PC-3 (cell line): ENCODE measurements at regions not wholly inside any gene's neighbourhood (a gene's known extent, or its start where the extent isn't known, plus 50 kb on each side); places are given as distances from the start of the nearest gene placed in this dataset.

Experiments
- ATAC-seq: fragments of 200-7000 bp; cut with Tn5 transposase; 2 replicates; pipeline ENCODE4 v1.9.1; 2020; ENCODE audit warnings: mild to moderate bottlenecking, moderate library complexity
- BruUV-seq: library from RNA; stranded (reverse); fragments of 400-500 nt; replicated peaks from 2 replicates; lab custom pipeline; 2021; lab: Mats Ljungman, UMichigan
- CTCF ChIA-PET: fragments of 300-600 bp; sonication (Branson Sonifier 250); formaldehyde crosslinking; loops from one replicate; lab custom pipeline; 2022; ENCODE audit warnings: antibody characterized with exemption; lab: Charles Lee
- POLR2A ChIA-PET: fragments of 300-600 bp; sonication (Branson Sonifier 250); formaldehyde crosslinking; loops from one replicate; lab custom pipeline; 2022; ENCODE audit warnings: antibody characterized with exemption; ENCODE audit not compliant: unreplicated experiment; lab: Charles Lee
- DNase-seq: peaks from one replicate; pipeline ENCODE4 v3.0.0-alpha.2; 2015
- H2AFZ ChIP-seq: fragments of 300-600 bp; sonication (generic); 2 replicates; pipeline ENCODE4 v1.6.0; 2016; ENCODE audit warnings: antibody characterized with exemption, low read length
- H3F3A ChIP-seq: fragments of 300-600 bp; sonication (generic); one replicate; pipeline ENCODE4 v1.6.0; 2017; ENCODE audit warnings: antibody characterized with exemption, low read length, control low read depth, mild to moderate bottlenecking; ENCODE audit not compliant: unreplicated experiment
- H3K27ac ChIP-seq: fragments of 300-600 bp; sonication (generic); 2 replicates; pipeline ENCODE4 v1.5.1; 2016; ENCODE audit warnings: mild to moderate bottlenecking, low read length
- H3K27me3 ChIP-seq: fragments of 300-600 bp; sonication (generic); 2 replicates; pipeline ENCODE4 v1.6.1; 2016; ENCODE audit warnings: low read length, mixed read lengths
- H3K36me3 ChIP-seq: fragments of 300-600 bp; sonication (generic); 2 replicates; pipeline ENCODE4 v1.6.1; 2016; ENCODE audit warnings: low read depth, mixed run types, low read length, mixed read lengths
- H3K4me1 ChIP-seq: fragments of 300-600 bp; sonication (generic); 2 replicates; pipeline ENCODE4 v1.5.1; 2016; ENCODE audit warnings: low read length; ENCODE audit not compliant: insufficient read depth
- H3K4me2 ChIP-seq: fragments of 300-600 bp; sonication (generic); 2 replicates; pipeline ENCODE4 v1.6.0; 2016; ENCODE audit warnings: low read length
- H3K4me3 ChIP-seq: fragments of 300-600 bp; sonication (generic); 2 replicates; pipeline ENCODE4 v1.5.1; 2016; ENCODE audit warnings: mild to moderate bottlenecking, low read length, mixed read lengths
- H3K79me2 ChIP-seq: fragments of 300-600 bp; sonication (generic); 2 replicates; pipeline ENCODE4 v1.6.1; 2017; ENCODE audit warnings: low read length, mixed read lengths
- H3K9ac ChIP-seq: fragments of 300-600 bp; sonication (generic); 2 replicates; pipeline ENCODE4 v1.6.0; 2016; ENCODE audit warnings: mild to moderate bottlenecking, low read length
- H3K9me2 ChIP-seq: fragments of 300-600 bp; sonication (generic); replicated peaks from 2 replicates; pipeline ENCODE4 v1.6.1; 2016; ENCODE audit warnings: mixed run types, low read length, mixed read lengths
- H3K9me3 ChIP-seq: fragments of 300-600 bp; sonication (generic); 2 replicates; pipeline ENCODE4 v1.6.1; 2016; ENCODE audit warnings: low read length, mixed read lengths
- H4K20me1 ChIP-seq: fragments of 300-600 bp; sonication (generic); 2 replicates; pipeline ENCODE4 v1.6.1; 2016; ENCODE audit warnings: low read length, mixed read lengths
- EZH2 ChIP-seq: fragments of 300-600 bp; sonication (generic); IDR thresholded peaks from one replicate; pipeline ENCODE4 v1.6.1; 2017; ENCODE audit warnings: antibody characterized with exemption, mild to moderate bottlenecking, low read length; ENCODE audit not compliant: unreplicated experiment
- EZH2phosphoT487 ChIP-seq: fragments of 300-600 bp; sonication (generic); IDR thresholded peaks from 2 replicates; pipeline ENCODE4 v1.6.1; 2018; ENCODE audit warnings: mild to moderate bottlenecking, antibody characterized with exemption, low read length, borderline replicate concordance
- intact Hi-C: fragments of 100-400 bp; cut with micrococcal nuclease; formaldehyde crosslinking; loops from 2 replicates; pipeline ENCODE4 v1.9.0; 2023
- TF ChIP-seq, protein P1 (sequence below): fragments of 300-600 bp; sonication (generic); conservative IDR thresholded peaks from 2 replicates; pipeline ENCODE4 v1.5.1; 2017; ENCODE audit warnings: antibody characterized with exemption, low read depth, mild to moderate bottlenecking, low read length

DNA sequence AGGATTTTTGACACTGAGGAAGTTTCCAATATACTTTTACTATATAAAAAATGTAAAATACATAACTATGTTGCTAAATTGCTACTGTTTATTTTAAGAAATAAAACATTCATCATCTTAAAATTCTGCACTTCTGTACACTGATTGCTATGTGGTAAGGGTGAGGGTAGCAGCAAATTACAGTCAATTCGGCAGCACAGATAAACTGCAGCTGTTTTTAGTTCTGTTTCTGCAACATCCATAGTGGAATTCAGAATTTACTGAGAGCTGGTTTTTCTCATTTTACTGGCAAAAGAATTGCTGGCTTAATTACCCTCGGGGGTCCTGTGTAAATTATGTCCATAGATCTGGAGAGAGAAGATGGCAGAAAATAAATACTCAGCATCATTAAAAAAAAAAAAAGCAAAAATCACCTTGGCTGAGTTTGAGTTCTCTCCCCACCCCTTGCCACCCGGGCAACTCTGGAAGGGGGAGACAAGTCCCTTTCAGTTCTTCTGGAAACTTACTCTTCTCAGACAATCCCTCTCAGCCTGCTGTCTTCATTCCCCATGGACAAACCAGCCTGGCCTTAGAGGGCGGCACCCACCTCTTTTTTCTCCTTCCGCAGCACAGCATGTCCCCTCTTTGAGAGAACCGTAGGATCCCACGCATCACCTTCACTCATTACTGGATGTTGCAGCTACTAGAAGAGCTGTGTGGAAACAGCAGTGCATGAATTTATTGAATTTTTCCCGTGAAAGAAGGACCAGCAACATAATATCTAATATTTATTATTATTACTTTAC is 501.1 kb upstream of the CELF2 start:
- ChIA-PET CTCF (no interaction called here), POLR2A (no interaction called here)
- no peaks in the 10 kb centered on the region for H3F3A ChIP-seq
- H3K4me2 ChIP-seq: no peak overlapping the region
- no TSS peak for BruUV-seq
- no peaks in the 10 kb centered on the region for H3K36me3 ChIP-seq
- TF ChIP-seq EZH2phosphoT487 (no peak), EZH2 (no peak)
- TF ChIP-seq, protein P1, sequence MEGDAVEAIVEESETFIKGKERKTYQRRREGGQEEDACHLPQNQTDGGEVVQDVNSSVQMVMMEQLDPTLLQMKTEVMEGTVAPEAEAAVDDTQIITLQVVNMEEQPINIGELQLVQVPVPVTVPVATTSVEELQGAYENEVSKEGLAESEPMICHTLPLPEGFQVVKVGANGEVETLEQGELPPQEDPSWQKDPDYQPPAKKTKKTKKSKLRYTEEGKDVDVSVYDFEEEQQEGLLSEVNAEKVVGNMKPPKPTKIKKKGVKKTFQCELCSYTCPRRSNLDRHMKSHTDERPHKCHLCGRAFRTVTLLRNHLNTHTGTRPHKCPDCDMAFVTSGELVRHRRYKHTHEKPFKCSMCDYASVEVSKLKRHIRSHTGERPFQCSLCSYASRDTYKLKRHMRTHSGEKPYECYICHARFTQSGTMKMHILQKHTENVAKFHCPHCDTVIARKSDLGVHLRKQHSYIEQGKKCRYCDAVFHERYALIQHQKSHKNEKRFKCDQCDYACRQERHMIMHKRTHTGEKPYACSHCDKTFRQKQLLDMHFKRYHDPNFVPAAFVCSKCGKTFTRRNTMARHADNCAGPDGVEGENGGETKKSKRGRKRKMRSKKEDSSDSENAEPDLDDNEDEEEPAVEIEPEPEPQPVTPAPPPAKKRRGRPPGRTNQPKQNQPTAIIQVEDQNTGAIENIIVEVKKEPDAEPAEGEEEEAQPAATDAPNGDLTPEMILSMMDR: no peak
- H4K20me1 ChIP-seq: no peaks in the 10 kb centered on the region
- no peak overlapping the region for H3K9ac ChIP-seq
- H3K9me3 ChIP-seq: no peaks in the 10 kb centered on the region
- H3K4me3 ChIP-seq: no peak overlapping the region
- H3K79me2 ChIP-seq: no peaks in the 10 kb centered on the region
- DNase-seq: no peak
- H3K9me2 ChIP-seq: no peaks in the 10 kb centered on the region
- H3K27me3 ChIP-seq: no peaks in the 10 kb centered on the region
- no peak overlapping the region for H2AFZ ChIP-seq
- H3K27ac ChIP-seq: no peak overlapping the region
- intact Hi-C loops: no loop called here
- ATAC-seq: no peak
- no peaks in the 10 kb centered on the region for H3K4me1 ChIP-seq

DNA sequence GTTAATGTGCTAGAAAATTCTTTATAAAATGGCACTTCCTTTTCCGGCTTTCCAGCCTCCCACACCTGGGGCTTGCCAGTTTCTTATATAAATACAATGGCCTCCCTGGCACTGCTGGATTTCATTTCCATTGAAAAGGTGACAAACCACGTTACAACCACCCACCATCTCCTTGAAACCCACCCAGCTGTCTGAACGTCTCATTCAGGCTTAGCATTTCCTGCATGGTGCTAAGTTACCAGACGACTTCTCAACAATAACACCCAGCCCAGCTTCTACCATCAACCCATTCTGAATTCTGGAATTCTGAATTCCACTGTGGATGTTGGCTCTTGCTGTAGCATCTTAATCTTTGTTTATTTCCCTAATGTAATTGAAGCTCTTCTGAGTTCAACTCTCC is 499.8 kb upstream of the CELF2 start:
- DNase-seq: no peak
- Histone ChIP-seq H3K9ac (no peak overlapping the region), H3K27ac (no peak overlapping the region), H3K4me1 (no peaks in the 10 kb centered on the region), H4K20me1 (no peaks in the 10 kb centered on the region), H3K79me2 (no peaks in the 10 kb centered on the region), H3F3A (no peaks in the 10 kb centered on the region), H3K36me3 (no peaks in the 10 kb centered on the region), H3K9me3 (no peaks in the 10 kb centered on the region), H3K9me2 (no peaks in the 10 kb centered on the region), H2AFZ (no peak overlapping the region), H3K27me3 (no peaks in the 10 kb centered on the region), H3K4me3 (no peak overlapping the region), H3K4me2 (no peak overlapping the region)
- ChIA-PET POLR2A (no interaction called here), CTCF (no interaction called here)
- BruUV-seq: no TSS peak
- no peak for TF ChIP-seq EZH2
- no peak for TF ChIP-seq EZH2phosphoT487
- TF ChIP-seq, protein P1: no peak
- no peak for ATAC-seq
- intact Hi-C loops: no loop called here

DNA sequence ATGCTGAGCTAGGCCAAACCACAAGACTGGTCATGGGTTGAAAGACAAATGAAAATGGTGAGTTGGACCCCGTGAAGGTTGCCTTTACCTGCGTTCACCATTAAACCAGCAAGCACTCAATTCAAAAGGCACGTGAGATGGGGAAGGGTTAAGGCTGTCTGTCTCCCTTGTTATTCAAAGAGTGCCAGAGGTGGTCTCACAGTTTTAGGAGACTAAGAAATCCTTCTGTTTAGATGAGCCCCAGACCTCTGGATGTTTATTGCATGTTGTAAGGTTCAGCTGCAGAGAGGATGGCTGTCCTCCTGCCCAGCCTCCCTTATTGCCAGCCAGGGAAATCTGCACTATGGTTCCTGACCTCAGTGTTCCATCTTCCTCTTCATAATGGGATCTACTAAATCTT is 498.0 kb upstream of the CELF2 start:
- H2AFZ ChIP-seq: no peak overlapping the region
- H3K4me1 ChIP-seq: no peaks in the 10 kb centered on the region
- H3K27me3 ChIP-seq: no peaks in the 10 kb centered on the region
- H3F3A ChIP-seq: no peaks in the 10 kb centered on the region
- no peaks in the 10 kb centered on the region for H3K9me2 ChIP-seq
- no peak for ATAC-seq
- intact Hi-C loops: no loop called here
- no peaks in the 10 kb centered on the region for H3K36me3 ChIP-seq
- no peak for DNase-seq
- ChIA-PET CTCF (no interaction called here), POLR2A (no interaction called here)
- no peak overlapping the region for H3K27ac ChIP-seq
- no peak overlapping the region for H3K9ac ChIP-seq
- H3K4me3 ChIP-seq: no peak overlapping the region
- no peaks in the 10 kb centered on the region for H3K79me2 ChIP-seq
- no peaks in the 10 kb centered on the region for H4K20me1 ChIP-seq
- H3K9me3 ChIP-seq: no peaks in the 10 kb centered on the region
- BruUV-seq: no TSS peak
- TF ChIP-seq, protein P1: no peak
- TF ChIP-seq EZH2phosphoT487: no peak
- no peak for TF ChIP-seq EZH2
- no peak overlapping the region for H3K4me2 ChIP-seq
